ENCODE measurements at regions not wholly inside any gene's neighbourhood (a gene's known extent, or its start where the extent isn't known, plus 50 kb on each side); places are given as distances from the start of the nearest gene placed in this dataset.

- TF ChIP-seq POLR2A (IDR thresholded peaks at IDR 0.05; ENCODE audit: extremely low read depth, insufficient read length) (no peak), MAX (IDR thresholded peaks at IDR 0.05; ENCODE audit: low read depth, low read length) (no peak)
- TF ChIP-seq, protein P1, sequence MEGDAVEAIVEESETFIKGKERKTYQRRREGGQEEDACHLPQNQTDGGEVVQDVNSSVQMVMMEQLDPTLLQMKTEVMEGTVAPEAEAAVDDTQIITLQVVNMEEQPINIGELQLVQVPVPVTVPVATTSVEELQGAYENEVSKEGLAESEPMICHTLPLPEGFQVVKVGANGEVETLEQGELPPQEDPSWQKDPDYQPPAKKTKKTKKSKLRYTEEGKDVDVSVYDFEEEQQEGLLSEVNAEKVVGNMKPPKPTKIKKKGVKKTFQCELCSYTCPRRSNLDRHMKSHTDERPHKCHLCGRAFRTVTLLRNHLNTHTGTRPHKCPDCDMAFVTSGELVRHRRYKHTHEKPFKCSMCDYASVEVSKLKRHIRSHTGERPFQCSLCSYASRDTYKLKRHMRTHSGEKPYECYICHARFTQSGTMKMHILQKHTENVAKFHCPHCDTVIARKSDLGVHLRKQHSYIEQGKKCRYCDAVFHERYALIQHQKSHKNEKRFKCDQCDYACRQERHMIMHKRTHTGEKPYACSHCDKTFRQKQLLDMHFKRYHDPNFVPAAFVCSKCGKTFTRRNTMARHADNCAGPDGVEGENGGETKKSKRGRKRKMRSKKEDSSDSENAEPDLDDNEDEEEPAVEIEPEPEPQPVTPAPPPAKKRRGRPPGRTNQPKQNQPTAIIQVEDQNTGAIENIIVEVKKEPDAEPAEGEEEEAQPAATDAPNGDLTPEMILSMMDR (IDR thresholded peaks at IDR 0.05; ENCODE audit: low read depth, low read length), result no peak
Measured at GRCh38 chr18:60537074-60537473, 164.5 kb upstream of the MC4R start.

All from NB4 (cell line).